ENCODE measurements at regions not wholly inside any gene's neighbourhood (a gene's known extent, or its start where the extent isn't known, plus 50 kb on each side); places are given as distances from the start of the nearest gene placed in this dataset.
"Not testable (repeated sequence)": the region's sequence is repeated elsewhere in the genome, so short reads cannot be mapped to it uniquely, and the experiment has no call there.

- TF ChIP-seq POU2F2 (IDR thresholded peaks at IDR 0.05; ENCODE audit: low read depth, low read length), result no peak
- TF ChIP-seq PAX5 (IDR thresholded peaks at IDR 0.05; ENCODE audit: insufficient read depth, low read length, severe bottlenecking), result no peak
- no peak for TF ChIP-seq TAF1 (IDR thresholded peaks at IDR 0.05; ENCODE audit: low read depth, low read length)
- no peak for TF ChIP-seq SPI1 (IDR thresholded peaks at IDR 0.05; ENCODE audit: low read depth, low read length)
- no peak for TF ChIP-seq POLR2AphosphoS5 (IDR thresholded peaks at IDR 0.05; ENCODE audit: low read depth, low read length)
- no peak for TF ChIP-seq POLR2A (IDR thresholded peaks at IDR 0.05; ENCODE audit: low read depth, low read length)
- DNase-seq (ENCODE audit: insufficient read length, low spot score), result no peak
- no peak for FAIRE-seq
Observed at GRCh38 chr11:29449281-29450074, 567.4 kb downstream of the KCNA4 start.

- DNase-seq (ENCODE audit: insufficient read length, low spot score) (no peak), FAIRE-seq (no peak)
Observed at GRCh38 chr11:29448246-29448877, 568.5 kb downstream of the KCNA4 start.

GRCh38 chr11:29447821-29448220 is 569.0 kb downstream of the KCNA4 start:
- no peak for FAIRE-seq
- TF ChIP-seq TAF1 (IDR thresholded peaks at IDR 0.05; ENCODE audit: low read depth, low read length) (no peak), POLR2AphosphoS5 (IDR thresholded peaks at IDR 0.05; ENCODE audit: low read depth, low read length) (no peak), SPI1 (IDR thresholded peaks at IDR 0.05; ENCODE audit: low read depth, low read length) (no peak), PAX5 (IDR thresholded peaks at IDR 0.05; ENCODE audit: insufficient read depth, low read length, severe bottlenecking) (no peak), POLR2A (IDR thresholded peaks at IDR 0.05; ENCODE audit: low read depth, low read length) (no peak), POU2F2 (IDR thresholded peaks at IDR 0.05; ENCODE audit: low read depth, low read length) (no peak)
- no peak for DNase-seq (ENCODE audit: insufficient read length, low spot score)

More at GRCh38 chr11:29448246-29448877, 568.5 kb downstream of the KCNA4 start:
- TF ChIP-seq POU2F2 (IDR thresholded peaks at IDR 0.05; ENCODE audit: low read depth, low read length) (no peak), POLR2AphosphoS5 (IDR thresholded peaks at IDR 0.05; ENCODE audit: low read depth, low read length) (no peak), SPI1 (IDR thresholded peaks at IDR 0.05; ENCODE audit: low read depth, low read length) (no peak), POLR2A (IDR thresholded peaks at IDR 0.05; ENCODE audit: low read depth, low read length) (no peak), PAX5 (IDR thresholded peaks at IDR 0.05; ENCODE audit: insufficient read depth, low read length, severe bottlenecking) (no peak), TAF1 (IDR thresholded peaks at IDR 0.05; ENCODE audit: low read depth, low read length) (no peak)

GRCh38 chr11:29446132-29446531 is 570.7 kb downstream of the KCNA4 start:
- FAIRE-seq, result no peak
- no peak for DNase-seq (ENCODE audit: insufficient read length, low spot score)
- TF ChIP-seq POLR2A (IDR thresholded peaks at IDR 0.05; ENCODE audit: low read depth, low read length) (no peak), POLR2AphosphoS5 (IDR thresholded peaks at IDR 0.05; ENCODE audit: low read depth, low read length) (no peak), TAF1 (IDR thresholded peaks at IDR 0.05; ENCODE audit: low read depth, low read length) (no peak), POU2F2 (IDR thresholded peaks at IDR 0.05; ENCODE audit: low read depth, low read length) (no peak), PAX5 (IDR thresholded peaks at IDR 0.05; ENCODE audit: insufficient read depth, low read length, severe bottlenecking) (no peak), SPI1 (IDR thresholded peaks at IDR 0.05; ENCODE audit: low read depth, low read length) (no peak)

- DNase-seq (ENCODE audit: insufficient read length, low spot score); FAIRE-seq: not testable (repeated sequence)
Observed at GRCh38 chr11:29445191-29445590, 571.6 kb downstream of the KCNA4 start.

- FAIRE-seq, result no peak
- TF ChIP-seq PAX5 (IDR thresholded peaks at IDR 0.05; ENCODE audit: insufficient read depth, low read length, severe bottlenecking), result no peak
- no peak for TF ChIP-seq TAF1 (IDR thresholded peaks at IDR 0.05; ENCODE audit: low read depth, low read length)
- no peak for TF ChIP-seq POLR2AphosphoS5 (IDR thresholded peaks at IDR 0.05; ENCODE audit: low read depth, low read length)
- TF ChIP-seq POLR2A (IDR thresholded peaks at IDR 0.05; ENCODE audit: low read depth, low read length), result no peak
- TF ChIP-seq POU2F2 (IDR thresholded peaks at IDR 0.05; ENCODE audit: low read depth, low read length), result no peak
- TF ChIP-seq SPI1 (IDR thresholded peaks at IDR 0.05; ENCODE audit: low read depth, low read length), result no peak
- DNase-seq (ENCODE audit: insufficient read length, low spot score), result no peak
Observed at GRCh38 chr11:29438815-29439214, 578.0 kb downstream of the KCNA4 start.

- no peak for FAIRE-seq
- DNase-seq (ENCODE audit: insufficient read length, low spot score), result no peak
- TF ChIP-seq TAF1 (IDR thresholded peaks at IDR 0.05; ENCODE audit: low read depth, low read length) (no peak), POU2F2 (IDR thresholded peaks at IDR 0.05; ENCODE audit: low read depth, low read length) (no peak), SPI1 (IDR thresholded peaks at IDR 0.05; ENCODE audit: low read depth, low read length) (no peak), PAX5 (IDR thresholded peaks at IDR 0.05; ENCODE audit: insufficient read depth, low read length, severe bottlenecking) (no peak), POLR2A (IDR thresholded peaks at IDR 0.05; ENCODE audit: low read depth, low read length) (no peak), POLR2AphosphoS5 (IDR thresholded peaks at IDR 0.05; ENCODE audit: low read depth, low read length) (no peak)
Observed at GRCh38 chr11:29435421-29435820, 581.4 kb downstream of the KCNA4 start.

- no peak for FAIRE-seq
Observed at GRCh38 chr11:29432719-29433325, 584.0 kb downstream of the KCNA4 start.

GRCh38 chr11:29405305-29405704 is 611.5 kb downstream of the KCNA4 start:
- DNase-seq (ENCODE audit: insufficient read length, low spot score) (no peak), FAIRE-seq (no peak)
- TF ChIP-seq POLR2AphosphoS5 (IDR thresholded peaks at IDR 0.05; ENCODE audit: low read depth, low read length) (no peak), POLR2A (IDR thresholded peaks at IDR 0.05; ENCODE audit: low read depth, low read length) (no peak), SPI1 (IDR thresholded peaks at IDR 0.05; ENCODE audit: low read depth, low read length) (no peak), PAX5 (IDR thresholded peaks at IDR 0.05; ENCODE audit: insufficient read depth, low read length, severe bottlenecking) (no peak), TAF1 (IDR thresholded peaks at IDR 0.05; ENCODE audit: low read depth, low read length) (no peak), POU2F2 (IDR thresholded peaks at IDR 0.05; ENCODE audit: low read depth, low read length) (no peak)

More at GRCh38 chr11:29432719-29433325, 584.0 kb downstream of the KCNA4 start:
- no peak for DNase-seq (ENCODE audit: insufficient read length, low spot score)
- TF ChIP-seq POU2F2 (IDR thresholded peaks at IDR 0.05; ENCODE audit: low read depth, low read length) (no peak), POLR2AphosphoS5 (IDR thresholded peaks at IDR 0.05; ENCODE audit: low read depth, low read length) (no peak), TAF1 (IDR thresholded peaks at IDR 0.05; ENCODE audit: low read depth, low read length) (no peak), PAX5 (IDR thresholded peaks at IDR 0.05; ENCODE audit: insufficient read depth, low read length, severe bottlenecking) (no peak), SPI1 (IDR thresholded peaks at IDR 0.05; ENCODE audit: low read depth, low read length) (no peak), POLR2A (IDR thresholded peaks at IDR 0.05; ENCODE audit: low read depth, low read length) (no peak)
